Hypothalamus (tissue), 51 donors: ENCODE measurements at regions not wholly inside any gene's neighbourhood (a gene's known extent, or its start where the extent isn't known, plus 50 kb on each side); places are given as distances from the start of the nearest gene placed in this dataset.

Experiments
- DNase-seq, 51 donors: peaks; one replicate each; lab custom pipeline; 2025; lab: John Stamatoyannopoulos, UW

- no peak for DNase-seq
Observed at GRCh38 chr7:67947191-67947590, 950.6 kb downstream of the TYW1 start.

GRCh38 chr7:67947646-67948045, 951.0 kb downstream of the TYW1 start:
- no peak for DNase-seq

GRCh38 chr7:67950321-67951083, 953.9 kb downstream of the TYW1 start:
- DNase-seq = no peak

- DNase-seq = no peak
Observed at GRCh38 chr7:67955061-67955460, 958.4 kb downstream of the TYW1 start.

- DNase-seq = no peak
Observed at GRCh38 chr7:67962863-67963262, 966.2 kb downstream of the TYW1 start.

GRCh38 chr7:67976490-67976889, 979.9 kb downstream of the TYW1 start:
- no peak for DNase-seq

GRCh38 chr7:67983486-67983885, 986.9 kb downstream of the TYW1 start:
- no peak for DNase-seq

GRCh38 chr7:67984326-67984725, 987.7 kb downstream of the TYW1 start:
- DNase-seq = no peak

GRCh38 chr7:67989142-67989541, 992.5 kb downstream of the TYW1 start:
- DNase-seq = no peak

GRCh38 chr7:67990003-67990402, 993.4 kb downstream of the TYW1 start:
- DNase-seq = no peak

- DNase-seq = no peak
Observed at GRCh38 chr7:67990716-67991115, 994.1 kb downstream of the TYW1 start.

- DNase-seq = no peak
Observed at GRCh38 chr7:67992287-67992686, 995.7 kb downstream of the TYW1 start.

- DNase-seq = no peak
Observed at GRCh38 chr7:68005992-68006391, 1009.4 kb downstream of the TYW1 start.

- DNase-seq = no peak
Observed at GRCh38 chr7:68006619-68007018, 1010.0 kb downstream of the TYW1 start.

- DNase-seq = no peak
Observed at GRCh38 chr7:68009716-68010115, 1013.1 kb downstream of the TYW1 start.

GRCh38 chr7:68014031-68014736, 1017.6 kb downstream of the TYW1 start:
- no peak for DNase-seq

GRCh38 chr7:68015122-68015977, 1018.7 kb downstream of the TYW1 start:
- DNase-seq = no peak

- DNase-seq = no peak
Observed at GRCh38 chr7:68015978-68016532, 1019.4 kb downstream of the TYW1 start.

- DNase-seq = no peak
Observed at GRCh38 chr7:68020102-68020501, 1023.5 kb downstream of the TYW1 start.

- no peak for DNase-seq
Observed at GRCh38 chr7:68025369-68025768, 1028.7 kb downstream of the TYW1 start.

- DNase-seq = no peak
Observed at GRCh38 chr7:68030530-68030929, 1033.9 kb downstream of the TYW1 start.
